NOMO-1 (cell line): ENCODE measurements at regions not wholly inside any gene's neighbourhood (a gene's known extent, or its start where the extent isn't known, plus 50 kb on each side); places are given as distances from the start of the nearest gene placed in this dataset.
"Not testable (repeated sequence)": the region's sequence is repeated elsewhere in the genome, so short reads cannot be mapped to it uniquely, and the experiment has no call there.

ENCODE experiments used
- DNase-seq, 2 experiments: peaks; one replicate each; lab custom pipeline; 2025; ENCODE audit not compliant: unreplicated experiment in 2 of 2; lab: John Stamatoyannopoulos, UW

DNA sequence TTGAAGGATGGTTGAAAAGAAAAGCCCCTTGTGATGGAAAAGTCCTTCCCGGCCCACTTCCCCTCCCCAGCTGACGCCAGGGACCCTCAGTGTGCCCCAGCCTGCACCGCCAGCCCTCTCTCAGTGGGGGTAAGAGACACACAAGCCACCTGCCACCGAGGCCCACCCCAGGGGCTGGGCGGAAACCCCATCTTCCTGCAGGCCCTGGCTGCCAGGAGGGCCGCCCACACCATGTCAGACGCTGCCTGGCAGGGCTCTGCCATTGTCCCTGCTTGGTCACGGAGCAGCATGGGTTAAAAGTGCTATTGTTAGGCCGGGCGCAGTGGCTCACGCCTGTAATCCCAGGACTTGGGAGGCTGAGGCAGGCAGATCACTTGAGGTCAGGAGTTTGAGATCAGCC lies 142.0 kb upstream of the ZNF469 start:
- DNase-seq, result not testable (repeated sequence)

DNA sequence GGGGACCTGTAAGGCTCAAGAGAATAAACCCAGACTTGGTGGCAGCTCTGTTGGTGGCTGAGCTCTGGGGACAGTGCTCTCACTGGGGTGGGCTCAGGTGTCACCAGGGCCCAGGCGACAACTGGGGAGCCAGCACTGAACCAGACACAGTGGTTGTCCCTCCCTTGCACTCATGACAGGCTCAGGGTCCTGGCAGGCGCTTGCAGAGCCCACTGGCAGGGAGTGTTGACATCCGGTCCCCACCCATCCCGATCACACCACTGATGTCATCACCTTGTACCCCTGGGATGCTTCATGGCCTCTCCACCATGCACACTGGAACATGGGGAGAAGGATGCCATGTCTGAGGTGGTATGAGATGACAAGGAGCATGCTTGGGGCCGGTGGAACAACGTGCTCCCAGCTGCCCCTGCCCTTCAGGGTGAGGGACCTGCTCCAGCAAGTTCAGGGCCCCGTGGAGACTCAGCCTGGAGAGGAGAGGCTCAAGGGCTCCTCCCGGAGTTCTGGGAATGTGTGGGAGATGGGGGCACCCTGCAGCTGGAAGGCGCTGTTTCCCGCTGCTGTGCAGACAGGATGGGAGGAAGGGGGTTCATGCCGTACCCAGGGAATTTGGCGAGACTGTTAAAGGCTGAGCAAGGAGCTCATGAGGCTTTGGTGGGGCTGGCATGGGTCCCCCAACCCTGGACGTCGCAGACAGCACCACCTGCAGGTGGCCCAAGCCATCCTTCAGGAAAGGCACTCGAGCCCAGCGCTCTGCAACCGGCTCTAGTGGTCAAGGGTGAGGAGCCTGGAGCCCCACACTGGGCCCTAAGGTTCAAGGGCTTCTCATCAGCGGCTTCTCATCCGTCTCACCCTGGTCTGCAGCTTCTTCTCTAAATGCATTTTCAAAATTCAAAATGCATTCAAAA lies 141.1 kb upstream of the ZNF469 start:
- not testable (repeated sequence) for DNase-seq

- not testable (repeated sequence) for DNase-seq
Observed at GRCh38 chr16:88242312-88243295, 140.2 kb upstream of the ZNF469 start.

DNA sequence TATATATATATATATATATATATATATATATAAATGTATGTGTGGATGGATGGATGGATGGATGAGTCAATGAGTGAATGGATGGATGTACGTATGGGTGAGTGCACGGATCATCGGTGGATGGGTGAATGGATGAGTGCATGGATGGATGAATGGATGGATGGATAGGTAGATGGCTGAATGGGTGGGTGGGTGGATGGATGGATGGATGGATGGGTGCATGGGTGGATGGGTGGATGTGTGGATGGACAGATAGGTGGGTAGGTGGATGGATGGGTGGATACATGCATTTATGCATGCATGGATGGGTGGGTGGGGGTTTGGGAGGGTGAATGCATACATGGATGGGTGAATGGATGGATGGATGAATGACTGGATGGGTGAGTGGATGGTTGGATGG lies 138.8 kb upstream of the ZNF469 start:
- not testable (repeated sequence) for DNase-seq

DNA sequence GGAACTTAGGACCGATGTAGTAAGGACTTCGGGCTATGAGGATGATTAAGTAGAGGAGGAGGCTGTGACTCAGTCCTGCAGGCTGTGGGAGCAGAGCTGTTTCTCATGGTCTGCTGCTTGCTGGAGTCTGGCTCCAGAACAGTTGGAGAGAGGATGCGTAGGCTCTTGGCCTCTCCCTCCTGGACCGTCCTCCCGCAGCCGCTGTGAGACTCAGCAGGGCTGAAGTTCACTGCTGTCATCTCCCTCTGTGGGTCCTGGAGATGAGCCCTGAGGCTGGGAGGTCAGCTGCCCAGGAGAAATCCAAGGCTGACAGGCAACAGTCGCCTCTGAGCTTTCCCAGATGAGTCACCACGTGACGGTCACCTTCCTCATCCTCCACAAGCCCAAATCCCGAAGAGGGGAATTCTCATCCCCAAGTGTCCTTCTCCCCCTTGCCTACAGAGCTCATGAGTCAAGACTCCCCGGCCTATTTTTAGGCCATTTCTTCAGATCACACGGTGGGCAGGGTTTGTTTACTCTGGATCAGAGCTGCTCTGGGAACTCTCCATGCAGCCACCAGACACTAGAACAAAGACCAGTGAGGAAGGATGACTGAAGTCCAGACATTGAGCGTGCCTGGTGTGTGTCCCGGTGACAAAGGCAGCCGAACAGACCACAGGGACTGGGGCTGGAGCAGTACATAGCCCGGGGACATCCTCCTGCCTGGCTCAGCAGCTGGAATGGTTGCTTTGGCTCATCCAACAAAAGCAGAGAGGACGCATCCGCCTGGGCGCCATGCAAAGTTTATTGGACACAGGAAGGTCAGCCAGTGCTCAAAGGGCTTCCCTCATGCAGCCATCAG lies 137.3 kb upstream of the ZNF469 start:
- DNase-seq, result not testable (repeated sequence)

GRCh38 chr16:88246955-88247582 lies 135.7 kb upstream of the ZNF469 start:
- not testable (repeated sequence) for DNase-seq

- DNase-seq, result not testable (repeated sequence)
Observed at GRCh38 chr16:88247583-88247966, 135.2 kb upstream of the ZNF469 start.

GRCh38 chr16:88248761-88249160 lies 134.0 kb upstream of the ZNF469 start:
- not testable (repeated sequence) for DNase-seq

DNA sequence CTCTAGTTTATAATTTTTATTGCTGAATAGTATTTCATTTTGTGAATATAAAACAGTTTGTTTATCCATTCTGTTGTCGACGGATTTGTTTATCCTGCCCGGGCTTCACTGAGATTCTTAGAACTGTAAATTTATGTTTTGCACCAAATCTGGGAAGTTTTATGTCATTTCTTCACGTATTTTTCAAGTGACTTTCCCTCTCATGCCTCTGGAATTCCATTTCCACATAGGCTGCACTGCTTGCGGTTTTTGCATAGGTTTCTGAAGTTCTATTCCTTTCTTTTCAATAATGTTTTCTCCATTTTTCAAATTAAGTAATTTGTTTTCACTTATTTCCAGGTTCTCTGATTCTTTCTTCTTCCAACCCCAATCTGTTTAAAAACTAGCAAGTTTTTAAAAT lies 132.4 kb upstream of the ZNF469 start:
- not testable (repeated sequence) for DNase-seq

DNA sequence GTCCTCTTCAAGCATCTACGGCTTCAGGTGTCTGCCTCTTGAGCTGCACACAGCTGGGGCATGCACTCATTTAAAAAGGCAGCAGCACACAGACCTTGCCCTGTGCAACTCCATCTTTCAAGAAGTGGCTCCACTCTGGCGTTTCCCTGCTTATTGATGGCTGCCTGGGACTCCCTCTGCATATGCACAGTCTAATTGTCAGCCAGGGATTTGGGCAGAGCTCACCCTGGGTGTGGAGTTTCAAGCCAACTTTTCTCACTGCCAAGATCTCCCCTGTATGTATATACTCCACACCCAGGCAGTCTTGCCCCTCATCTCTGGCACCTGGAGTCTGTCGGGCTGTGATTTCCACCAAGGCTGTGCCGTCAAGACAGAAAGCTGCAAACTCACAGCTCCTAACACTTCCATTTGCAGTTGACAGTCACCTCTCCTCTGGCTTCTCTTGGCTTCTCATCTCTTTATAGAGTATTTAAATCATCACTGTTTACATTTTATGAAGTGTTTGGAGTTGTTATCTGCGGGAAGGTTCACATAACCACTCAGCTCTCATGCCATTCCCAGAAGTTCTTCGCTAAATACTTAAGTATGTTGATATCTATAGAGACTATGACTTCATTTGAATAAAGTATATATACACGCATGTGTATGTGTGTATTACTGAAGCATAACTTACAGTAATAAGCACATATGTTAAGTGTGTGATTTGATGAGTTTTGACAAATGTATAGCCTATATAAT lies 130.5 kb upstream of the ZNF469 start:
- not testable (repeated sequence) for DNase-seq

GRCh38 chr16:88258141-88258540 lies 124.6 kb upstream of the ZNF469 start:
- not testable (repeated sequence) for DNase-seq

DNA sequence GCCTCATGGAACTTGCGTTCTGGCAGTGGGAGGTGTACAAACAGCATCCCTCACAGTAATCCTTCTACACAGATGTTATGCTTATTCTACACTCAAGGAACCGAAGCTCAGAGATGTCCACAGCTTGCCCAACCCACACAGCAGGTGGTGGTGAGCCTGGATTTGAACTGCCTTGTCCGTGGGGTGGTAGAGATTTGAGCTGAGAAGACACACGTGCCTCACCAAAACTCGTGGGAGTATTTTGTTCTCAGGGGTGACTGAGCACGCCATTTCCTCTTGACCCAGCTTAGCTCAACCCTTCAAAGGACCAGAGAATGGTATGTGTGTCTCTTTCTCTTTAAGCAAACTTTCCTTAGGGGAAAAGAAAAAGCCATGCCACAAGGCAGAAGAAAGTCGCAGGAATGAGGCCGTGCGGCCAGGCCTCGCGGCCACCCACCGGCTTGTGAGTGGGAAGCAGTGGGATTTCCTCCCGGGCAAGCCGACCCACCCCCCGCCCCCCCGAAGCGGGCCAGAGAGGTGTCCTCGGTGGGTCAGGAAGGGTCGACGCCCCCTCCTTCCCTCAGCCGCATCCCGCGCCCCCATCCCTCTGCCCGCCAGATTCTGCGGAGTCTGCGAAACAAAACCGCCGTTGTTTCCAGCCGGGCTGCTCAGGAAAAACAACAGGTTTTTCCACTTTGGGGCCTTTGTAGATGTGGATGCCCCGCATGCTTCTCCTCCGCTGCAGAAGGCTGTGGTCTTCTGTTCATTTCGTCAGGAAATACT lies 123.8 kb upstream of the ZNF469 start:
- DNase-seq, result not testable (repeated sequence)

- DNase-seq, result not testable (repeated sequence)
Observed at GRCh38 chr16:88259538-88259937, 123.2 kb upstream of the ZNF469 start.

- DNase-seq, result not testable (repeated sequence)
Observed at GRCh38 chr16:88260146-88260545, 122.6 kb upstream of the ZNF469 start.

DNA sequence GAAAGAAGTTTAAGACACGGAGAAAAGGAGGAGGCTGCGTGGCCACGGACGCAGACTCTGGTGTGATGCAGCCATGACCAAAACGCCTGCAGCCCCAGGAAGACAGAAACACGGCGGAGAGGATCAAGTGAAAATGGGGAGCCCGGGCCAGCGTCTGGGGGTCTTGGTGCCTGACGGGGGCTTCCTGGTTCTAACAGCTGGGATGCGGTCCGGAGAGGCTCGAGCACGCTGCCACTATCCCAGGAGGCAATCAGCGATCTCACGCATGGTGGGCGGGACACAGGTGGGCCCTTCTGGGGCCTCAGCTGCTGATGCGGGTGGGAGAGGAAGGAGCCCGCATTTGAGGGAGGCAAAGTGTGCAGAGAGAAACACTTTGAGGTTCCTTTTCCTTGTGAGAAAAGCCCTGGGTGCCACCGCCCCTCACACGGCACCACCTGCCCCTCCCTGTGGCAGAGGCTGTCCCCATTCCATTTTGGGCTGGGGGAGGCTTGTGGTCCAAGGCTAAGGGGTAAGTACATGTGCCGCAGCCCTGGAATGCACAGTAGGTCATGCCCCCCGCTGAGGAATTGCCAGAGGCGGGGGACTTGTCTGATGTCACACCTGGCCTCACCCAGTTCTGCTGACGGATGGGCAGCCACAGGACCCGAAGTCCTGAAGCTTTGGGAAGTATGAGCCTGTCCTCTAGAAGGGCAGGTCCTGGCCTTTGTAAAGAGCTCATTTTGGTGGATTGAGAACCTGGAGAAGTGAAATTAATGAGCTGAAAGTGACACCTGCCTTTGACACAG lies 121.7 kb upstream of the ZNF469 start:
- not testable (repeated sequence) for DNase-seq

DNA sequence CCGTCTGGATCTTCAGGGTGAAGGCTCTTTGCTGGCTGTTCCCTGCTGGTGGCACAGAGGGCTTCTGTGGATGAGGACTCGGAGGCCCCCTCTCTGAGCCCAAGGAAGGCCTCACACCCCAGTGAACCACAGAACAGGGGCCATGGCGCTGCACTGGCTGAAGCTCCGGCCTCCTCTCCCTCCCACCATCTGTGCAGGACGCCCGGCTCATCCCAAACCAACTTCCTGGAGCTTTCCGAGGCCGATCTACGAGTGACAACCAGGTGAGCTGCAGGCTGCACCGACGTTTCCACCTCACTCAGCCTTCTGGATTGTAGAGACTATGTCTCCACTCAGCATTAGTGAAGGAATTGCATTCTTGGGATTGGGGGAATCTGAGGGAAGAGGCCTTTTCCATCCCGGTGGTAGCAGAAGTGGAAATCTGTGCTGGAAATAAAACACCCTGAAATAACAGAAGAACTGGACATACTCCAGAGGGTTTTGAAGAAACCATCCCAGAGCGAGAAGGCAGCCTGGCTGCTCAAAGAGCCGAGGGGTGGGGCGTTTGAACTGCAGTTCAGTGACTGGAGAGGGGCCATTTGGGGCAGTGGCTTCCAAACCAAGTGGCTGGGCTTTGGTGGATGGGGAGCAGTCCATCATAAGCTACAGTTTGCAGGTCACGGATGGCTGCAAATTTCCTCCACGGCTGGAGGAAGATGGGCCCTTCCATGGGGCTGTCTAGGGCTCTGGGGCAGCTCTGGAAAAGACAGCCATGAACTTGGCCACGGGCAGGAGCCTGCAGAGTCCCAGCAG lies 120.7 kb upstream of the ZNF469 start:
- not testable (repeated sequence) for DNase-seq
